GM23248 (cell line): ENCODE measurements at regions not wholly inside any gene's neighbourhood (a gene's known extent, or its start where the extent isn't known, plus 50 kb on each side); places are given as distances from the start of the nearest gene placed in this dataset.

ENCODE experiments used
- DNase-seq: peaks from one replicate; pipeline ENCODE4 v3.0.0-alpha.2; 2015
- H2AFZ ChIP-seq: fragments of 200-600 bp; sonication (generic); 2 replicates; pipeline ENCODE4 v1.6.1; 2016; ENCODE audit warnings: antibody characterized with exemption
- H3F3A ChIP-seq: fragments of 200-600 bp; sonication (generic); 2 replicates; pipeline ENCODE4 v1.6.1; 2016; ENCODE audit warnings: mild to moderate bottlenecking, antibody characterized with exemption, mixed run types; ENCODE audit not compliant: insufficient read depth
- H3K27ac ChIP-seq: fragments of 200-600 bp; sonication (generic); 2 replicates; pipeline ENCODE4 v1.5.1; 2016; ENCODE audit warnings: mild to moderate bottlenecking
- H3K27me3 ChIP-seq: fragments of 200-600 bp; sonication (generic); replicated peaks from 2 replicates; pipeline ENCODE4 v1.6.1; 2016; ENCODE audit warnings: mild to moderate bottlenecking; ENCODE audit not compliant: insufficient read depth
- H3K36me3 ChIP-seq: fragments of 200-600 bp; sonication (generic); 2 replicates; pipeline ENCODE4 v1.6.1; 2016; ENCODE audit warnings: low read depth, mild to moderate bottlenecking
- H3K4me1 ChIP-seq: fragments of 200-600 bp; sonication (generic); 2 replicates; pipeline ENCODE4 v1.6.1; 2016; ENCODE audit warnings: mild to moderate bottlenecking; ENCODE audit not compliant: insufficient read depth
- H3K4me2 ChIP-seq: fragments of 200-600 bp; sonication (generic); one replicate; pipeline ENCODE4 v1.6.1; 2016; ENCODE audit warnings: mild to moderate bottlenecking; ENCODE audit not compliant: unreplicated experiment
- H3K4me3 ChIP-seq: fragments of 200-600 bp; sonication (generic); 2 replicates; pipeline ENCODE4 v1.5.1; 2016; ENCODE audit warnings: mild to moderate bottlenecking
- H3K79me2 ChIP-seq: fragments of 200-600 bp; sonication (generic); 2 replicates; pipeline ENCODE4 v1.6.1; 2016; ENCODE audit warnings: mild to moderate bottlenecking; ENCODE audit not compliant: insufficient read depth
- H3K9ac ChIP-seq: fragments of 200-600 bp; sonication (generic); 2 replicates; pipeline ENCODE4 v1.6.1; 2016; ENCODE audit warnings: mild to moderate bottlenecking
- H3K9me2 ChIP-seq: fragments of 200-600 bp; sonication (generic); 2 replicates; pipeline ENCODE4 v1.6.1; 2016; ENCODE audit warnings: mixed run types, mild to moderate bottlenecking, moderate library complexity; ENCODE audit not compliant: insufficient read depth
- H3K9me3 ChIP-seq: fragments of 200-600 bp; sonication (generic); one replicate; pipeline ENCODE4 v1.6.1; 2017; ENCODE audit warnings: low read depth
- H4K20me1 ChIP-seq: fragments of 200-600 bp; sonication (generic); 2 replicates; pipeline ENCODE4 v1.6.0; 2016; ENCODE audit not compliant: insufficient read depth
- EZH2 ChIP-seq: fragments of 200-600 bp; sonication (generic); IDR thresholded peaks from 2 replicates; pipeline ENCODE4 v1.6.1; 2018; ENCODE audit warnings: antibody characterized with exemption, mild to moderate bottlenecking; ENCODE audit not compliant: insufficient read depth, poor library complexity, severe bottlenecking
- EZH2phosphoT487 ChIP-seq: fragments of 200-600 bp; sonication (generic); IDR thresholded peaks from 2 replicates; pipeline ENCODE4 v1.6.1; 2018; ENCODE audit warnings: antibody characterized with exemption, moderate library complexity, mild to moderate bottlenecking, low read depth; ENCODE audit not compliant: insufficient read depth
- WGBS, 2 experiments: methylation state at CpG; one replicate each; pipeline ENCODE4 v1.1.6; 2015 to 2017; ENCODE audit warnings: low lambda C conversion rate in 2 of 2, low coverage in 1 of 2; ENCODE audit errors: missing lambda C conversion rate in 2 of 2; 5-methylcytosine and 5-hydroxymethylcytosine counted together
- in situ Hi-C: fragments of 300-500 bp; cut with MboI; formaldehyde crosslinking; loops from 2 replicates; pipeline ENCODE4 v1.15.0; 2020

DNA sequence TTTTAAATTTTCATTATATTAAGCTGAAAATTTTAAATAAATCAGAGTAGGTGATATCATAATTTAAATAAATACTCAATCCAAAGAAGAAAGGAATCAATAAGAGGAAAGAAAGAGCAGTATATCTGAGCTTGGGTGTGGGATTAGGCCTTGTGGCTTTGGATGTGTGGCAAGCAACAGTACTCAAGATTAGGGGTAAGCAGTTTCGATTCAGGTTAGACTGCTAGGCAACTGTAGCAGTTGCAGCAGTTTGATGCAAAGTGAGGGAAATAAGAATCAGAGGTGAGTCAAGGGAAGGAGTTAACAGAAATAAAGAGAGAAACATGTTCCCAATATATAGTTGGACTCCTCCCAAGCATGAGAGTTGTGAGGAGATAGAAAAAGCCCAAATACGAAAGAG, 599.6 kb upstream of the KLHL4 start:
- no peaks in the 10 kb centered on the region for H4K20me1 ChIP-seq
- H3K9me2 ChIP-seq, result no peaks in the 10 kb centered on the region
- TF ChIP-seq EZH2phosphoT487 (no peak), EZH2 (no peak)
- no peaks in the 10 kb centered on the region for H3K4me1 ChIP-seq
- H3K27ac ChIP-seq, result no peak overlapping the region
- no peak overlapping the region for H2AFZ ChIP-seq
- DNase-seq, result no peak
- no peaks in the 10 kb centered on the region for H3K27me3 ChIP-seq
- no peaks in the 10 kb centered on the region for H3F3A ChIP-seq
- in situ Hi-C loops, result no loop called here
- no peaks in the 10 kb centered on the region for H3K9me3 ChIP-seq
- H3K9ac ChIP-seq, result no peak overlapping the region
- no peaks in the 10 kb centered on the region for H3K36me3 ChIP-seq
- no peak overlapping the region for H3K4me3 ChIP-seq
- no peak overlapping the region for H3K4me2 ChIP-seq
- WGBS, 2 experiments, result 7 to 8% methylated on average over 2 of the region's 2 CpGs
- H3K79me2 ChIP-seq, result no peaks in the 10 kb centered on the region

DNA sequence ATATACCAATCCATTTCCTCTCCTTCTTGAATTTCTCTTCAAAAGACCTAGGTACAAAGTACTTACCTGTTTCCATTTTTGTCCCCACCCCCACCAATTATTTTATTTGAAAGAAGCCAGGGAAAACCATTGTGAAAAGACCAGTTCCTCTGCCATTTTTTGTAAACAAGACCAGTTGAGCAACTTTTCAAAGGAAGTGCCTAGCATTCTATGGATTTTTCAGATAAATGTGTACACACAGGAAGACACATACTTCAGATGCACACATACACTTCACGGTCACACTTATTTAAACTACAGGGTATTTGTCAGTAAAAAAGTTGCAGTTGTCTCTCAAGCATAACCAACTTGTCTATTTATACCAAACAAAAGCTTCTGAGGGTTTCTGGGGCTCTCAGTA, 587.2 kb upstream of the KLHL4 start:
- no peak for TF ChIP-seq EZH2
- TF ChIP-seq EZH2phosphoT487, result no peak
- no peak for DNase-seq
- no peaks in the 10 kb centered on the region for H3K9me3 ChIP-seq
- H3K9ac ChIP-seq, result no peak overlapping the region
- WGBS, 2 experiments, result 47 to 53% methylated on average over 1 of the region's 1 CpG
- H3F3A ChIP-seq, result no peaks in the 10 kb centered on the region
- no peaks in the 10 kb centered on the region for H4K20me1 ChIP-seq
- H3K4me1 ChIP-seq, result no peaks in the 10 kb centered on the region
- no peak overlapping the region for H3K4me2 ChIP-seq
- H3K79me2 ChIP-seq, result no peaks in the 10 kb centered on the region
- no peak overlapping the region for H2AFZ ChIP-seq
- H3K9me2 ChIP-seq, result no peaks in the 10 kb centered on the region
- H3K27me3 ChIP-seq, result no peaks in the 10 kb centered on the region
- no peak overlapping the region for H3K4me3 ChIP-seq
- in situ Hi-C loops, result no loop called here
- no peaks in the 10 kb centered on the region for H3K36me3 ChIP-seq
- no peak overlapping the region for H3K27ac ChIP-seq

DNA sequence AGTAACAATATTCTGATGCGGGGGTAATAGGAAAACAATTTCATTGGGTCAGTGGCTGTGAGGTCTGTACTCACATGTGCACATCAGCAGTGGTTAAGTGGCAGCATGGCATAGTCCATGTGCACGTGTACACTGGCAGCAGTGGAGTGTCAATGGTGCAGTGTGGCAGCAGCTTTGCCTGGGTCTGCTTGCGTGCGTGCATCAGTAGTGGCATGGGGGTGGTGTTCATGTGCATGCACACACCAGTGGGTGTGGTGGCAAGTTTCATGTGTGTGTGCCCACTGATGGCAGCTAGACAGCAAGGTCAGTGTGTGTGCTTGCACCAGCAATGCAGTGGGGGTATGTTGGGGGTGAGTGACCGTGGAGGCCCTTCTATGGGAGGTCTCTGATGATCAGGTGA, 581.6 kb upstream of the KLHL4 start:
- TF ChIP-seq EZH2 (no peak), EZH2phosphoT487 (no peak)
- no peak overlapping the region for H3K4me3 ChIP-seq
- H4K20me1 ChIP-seq, result no peaks in the 10 kb centered on the region
- H3K9me3 ChIP-seq, result no peaks in the 10 kb centered on the region
- in situ Hi-C loops, result no loop called here
- H3K9me2 ChIP-seq, result no peaks in the 10 kb centered on the region
- no peak overlapping the region for H2AFZ ChIP-seq
- no peaks in the 10 kb centered on the region for H3K4me1 ChIP-seq
- no peak for DNase-seq
- no peak overlapping the region for H3K27ac ChIP-seq
- no peak overlapping the region for H3K9ac ChIP-seq
- H3F3A ChIP-seq, result no peaks in the 10 kb centered on the region
- no peaks in the 10 kb centered on the region for H3K27me3 ChIP-seq
- H3K36me3 ChIP-seq, result no peaks in the 10 kb centered on the region
- 38 to 67% methylated on average over 4 of the region's 5 CpGs for WGBS, 2 experiments
- no peaks in the 10 kb centered on the region for H3K79me2 ChIP-seq
- no peak overlapping the region for H3K4me2 ChIP-seq

DNA sequence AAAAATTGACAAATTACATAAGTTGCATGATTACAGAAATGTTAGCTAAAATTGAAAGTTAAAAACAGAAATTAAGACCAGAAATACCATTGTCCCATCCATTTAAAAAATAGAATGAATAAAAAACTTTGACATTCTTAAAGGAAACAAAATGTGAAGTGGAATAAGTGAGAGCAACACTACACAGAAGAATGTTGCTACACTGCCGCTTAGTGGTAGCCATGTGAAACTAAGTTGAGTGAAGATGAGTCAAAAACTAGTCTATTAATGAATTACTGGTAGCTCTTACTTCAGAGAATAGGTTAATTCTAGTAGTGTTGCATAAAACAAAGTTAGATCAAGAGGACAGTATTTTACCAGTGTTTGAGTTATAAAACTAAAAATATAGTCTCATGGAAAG, 571.0 kb upstream of the KLHL4 start:
- Histone ChIP-seq H3F3A (no peaks in the 10 kb centered on the region), H3K9me3 (no peaks in the 10 kb centered on the region), H3K27me3 (no peaks in the 10 kb centered on the region), H3K4me1 (no peaks in the 10 kb centered on the region), H3K4me3 (no peak overlapping the region), H3K36me3 (no peaks in the 10 kb centered on the region), H3K79me2 (no peaks in the 10 kb centered on the region), H3K4me2 (no peak overlapping the region), H3K9me2 (no peaks in the 10 kb centered on the region), H3K9ac (no peak overlapping the region), H4K20me1 (no peaks in the 10 kb centered on the region), H2AFZ (no peak overlapping the region), H3K27ac (no peak overlapping the region)
- TF ChIP-seq EZH2, result no peak
- TF ChIP-seq EZH2phosphoT487, result no peak
- 26 to 69% methylated on average over 1 of the region's 1 CpG for WGBS, 2 experiments
- DNase-seq, result peak; percentile 17
- in situ Hi-C loops, result no loop called here

DNA sequence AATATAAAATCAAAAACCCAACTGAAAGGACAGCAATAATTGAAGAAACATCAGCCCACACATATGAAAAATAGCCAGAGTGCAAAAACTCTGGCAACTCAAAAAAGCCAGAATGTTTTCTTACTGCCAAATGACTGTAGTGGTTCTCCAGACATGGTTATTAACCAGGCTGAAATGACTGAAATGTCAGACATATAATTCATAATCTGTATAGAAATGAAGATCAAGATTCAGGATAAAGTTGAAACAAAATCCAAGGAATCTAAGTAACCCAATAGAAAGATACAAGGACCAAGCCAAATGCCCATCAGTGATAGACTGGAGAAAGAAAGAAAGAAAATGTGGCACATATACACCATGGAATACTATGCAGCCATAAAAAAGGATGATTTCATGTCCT, 553.3 kb upstream of the KLHL4 start:
- no peak for TF ChIP-seq EZH2
- no peak for TF ChIP-seq EZH2phosphoT487
- Histone ChIP-seq H3K9ac (no peak overlapping the region), H3K27me3 (no peaks in the 10 kb centered on the region), H4K20me1 (no peaks in the 10 kb centered on the region), H3K4me1 (no peaks in the 10 kb centered on the region), H3K4me3 (no peak overlapping the region), H3K4me2 (no peak overlapping the region), H3K9me2 (no peaks in the 10 kb centered on the region), H3F3A (no peaks in the 10 kb centered on the region), H3K9me3 (no peaks in the 10 kb centered on the region), H3K79me2 (no peaks in the 10 kb centered on the region), H3K27ac (no peak overlapping the region), H2AFZ (no peak overlapping the region), H3K36me3 (no peaks in the 10 kb centered on the region)
- DNase-seq, result no peak
- in situ Hi-C loops, result no loop called here
